GM12878 (cell line): ENCODE measurements at regions not wholly inside any gene's neighbourhood (a gene's known extent, or its start where the extent isn't known, plus 50 kb on each side); places are given as distances from the start of the nearest gene placed in this dataset.

Experiments used
- ASH2L ChIP-seq: fragments of 300-600, 200-600 bp; sonication (generic); IDR thresholded peaks from 2 replicates; pipeline ENCODE4 v1.6.1; 2017; ENCODE audit warnings: low read depth, mild to moderate bottlenecking, borderline replicate concordance
- BRCA1 ChIP-seq: IDR thresholded peaks from 2 replicates; pipeline ENCODE4 v1.6.1; 2011; ENCODE audit warnings: low read depth, low read length, improper control_type of control experiment
- ESRRA ChIP-seq: IDR thresholded peaks from 2 replicates; pipeline ENCODE4 v1.6.1; 2012; ENCODE audit warnings: mild to moderate bottlenecking, low read length, improper control_type of control experiment
- ETV6 ChIP-seq, 2 experiments: fragments of 450-650 bp in 1 of 2; IDR thresholded peaks in 1 of 2; conservative IDR thresholded peaks in 1 of 2; 2 replicates each; pipeline ENCODE4 v1.6.1; 2014; ENCODE audit warnings: antibody characterized with exemption in 1 of 2, borderline replicate concordance in 1 of 2, low read depth in 1 of 2, mild to moderate bottlenecking in 1 of 2, moderate library complexity in 1 of 2
- FOXM1 ChIP-seq: IDR thresholded peaks from 2 replicates; pipeline ENCODE4 v1.6.1; 2012; ENCODE audit warnings: low read depth, mild to moderate bottlenecking, inconsistent platforms, low read length, moderate library complexity
- IRF3 ChIP-seq: fragments of 450-650 bp; IDR thresholded peaks from 2 replicates; pipeline ENCODE4 v1.6.1; 2014; ENCODE audit warnings: mild to moderate bottlenecking
- KDM1A ChIP-seq: fragments of 200-600 bp; sonication (generic); IDR thresholded peaks from 2 replicates; pipeline ENCODE4 v1.6.1; 2016; ENCODE audit warnings: borderline replicate concordance
- LARP7 ChIP-seq: fragments of 450-650 bp; IDR thresholded peaks from 2 replicates; pipeline ENCODE4 v1.6.1; 2017; ENCODE audit warnings: mild to moderate bottlenecking
- MEF2A ChIP-seq: IDR thresholded peaks from 2 replicates; pipeline ENCODE4 v1.6.1; 2011; ENCODE audit warnings: low read depth, mild to moderate bottlenecking, low read length, moderate library complexity; ENCODE audit not compliant: insufficient read depth
- MEF2B ChIP-seq: fragments of 450-650 bp; IDR thresholded peaks from 2 replicates; pipeline ENCODE4 v1.6.1; 2018; ENCODE audit warnings: mild to moderate bottlenecking, moderate library complexity; ENCODE audit not compliant: partially characterized antibody, poor library complexity, severe bottlenecking
- MYB ChIP-seq: fragments of 150-350 bp; IDR thresholded peaks from 2 replicates; pipeline ENCODE4 v1.6.1; 2014; ENCODE audit warnings: mild to moderate bottlenecking, low read depth, low read length, borderline replicate concordance
- MYC ChIP-seq: IDR thresholded peaks from 2 replicates; pipeline ENCODE4 v1.6.1; 2011; ENCODE audit warnings: mild to moderate bottlenecking, low read length, moderate library complexity, inconsistent platforms; ENCODE audit not compliant: insufficient read depth, insufficient replicate concordance, insufficient read length, severe bottlenecking
- NBN ChIP-seq: fragments of 450-650 bp; IDR thresholded peaks from 2 replicates; pipeline ENCODE4 v1.6.1; 2016
- NR2C1 ChIP-seq: fragments of 450-650 bp; IDR thresholded peaks from 2 replicates; pipeline ENCODE4 v1.6.1; 2017; ENCODE audit warnings: antibody characterized with exemption, mild to moderate bottlenecking, moderate library complexity
- NR2C2 ChIP-seq: IDR thresholded peaks from 2 replicates; pipeline ENCODE4 v1.6.1; 2011; ENCODE audit warnings: borderline replicate concordance, low read depth; ENCODE audit not compliant: control insufficient read depth, insufficient read length
- PAX5 ChIP-seq: IDR thresholded peaks from 2 replicates; pipeline ENCODE4 v1.6.1; 2011; ENCODE audit warnings: low read depth, low read length, borderline replicate concordance
- PKNOX1 ChIP-seq: fragments of 450-650 bp; IDR thresholded peaks from 2 replicates; pipeline ENCODE4 v1.6.1; 2016; ENCODE audit warnings: mild to moderate bottlenecking
- PRDM15 ChIP-seq: fragments of 450-650 bp; formaldehyde crosslinking; IDR thresholded peaks from 2 replicates; pipeline ENCODE4 v1.4.0; 2020; ENCODE audit warnings: mild to moderate bottlenecking, moderate library complexity
- RBBP5 ChIP-seq: fragments of 200-600 bp; sonication (generic); conservative IDR thresholded peaks from 2 replicates; pipeline ENCODE4 v1.6.1; 2016
- RCOR1 ChIP-seq: conservative IDR thresholded peaks from 2 replicates; pipeline ENCODE4 v1.6.1; 2012; ENCODE audit warnings: low read depth, low read length, improper control_type of control experiment
- SIN3A ChIP-seq: IDR thresholded peaks from 2 replicates; pipeline ENCODE4 v1.6.1; 2012; ENCODE audit warnings: low read depth, low read length, improper control_type of control experiment
- SIX5 ChIP-seq: IDR thresholded peaks from 2 replicates; pipeline ENCODE4 v1.6.1; 2011; ENCODE audit warnings: mild to moderate bottlenecking, low read depth, low read length, moderate library complexity; ENCODE audit not compliant: severe bottlenecking
- SREBF1 ChIP-seq: IDR thresholded peaks from 2 replicates; pipeline ENCODE4 v1.6.1; 2012; ENCODE audit warnings: mild to moderate bottlenecking, low read length
- ZNF207 ChIP-seq: fragments of 450-650 bp; IDR thresholded peaks from 2 replicates; pipeline ENCODE4 v1.6.1; 2014; ENCODE audit warnings: antibody characterized with exemption, mild to moderate bottlenecking, borderline replicate concordance
- ZNF24 ChIP-seq: fragments of 450-650 bp; IDR thresholded peaks from 2 replicates; pipeline ENCODE4 v1.6.1; 2017; ENCODE audit warnings: antibody characterized with exemption, mild to moderate bottlenecking
- ZNF274 ChIP-seq: IDR thresholded peaks from one replicate; pipeline ENCODE4 v1.8.0; 2011; ENCODE audit not compliant: insufficient read length, insufficient read depth
- ZNF622 ChIP-seq: fragments of 450-650 bp; IDR thresholded peaks from 2 replicates; pipeline ENCODE4 v1.6.1; 2017; ENCODE audit warnings: mild to moderate bottlenecking, inconsistent platforms

DNA sequence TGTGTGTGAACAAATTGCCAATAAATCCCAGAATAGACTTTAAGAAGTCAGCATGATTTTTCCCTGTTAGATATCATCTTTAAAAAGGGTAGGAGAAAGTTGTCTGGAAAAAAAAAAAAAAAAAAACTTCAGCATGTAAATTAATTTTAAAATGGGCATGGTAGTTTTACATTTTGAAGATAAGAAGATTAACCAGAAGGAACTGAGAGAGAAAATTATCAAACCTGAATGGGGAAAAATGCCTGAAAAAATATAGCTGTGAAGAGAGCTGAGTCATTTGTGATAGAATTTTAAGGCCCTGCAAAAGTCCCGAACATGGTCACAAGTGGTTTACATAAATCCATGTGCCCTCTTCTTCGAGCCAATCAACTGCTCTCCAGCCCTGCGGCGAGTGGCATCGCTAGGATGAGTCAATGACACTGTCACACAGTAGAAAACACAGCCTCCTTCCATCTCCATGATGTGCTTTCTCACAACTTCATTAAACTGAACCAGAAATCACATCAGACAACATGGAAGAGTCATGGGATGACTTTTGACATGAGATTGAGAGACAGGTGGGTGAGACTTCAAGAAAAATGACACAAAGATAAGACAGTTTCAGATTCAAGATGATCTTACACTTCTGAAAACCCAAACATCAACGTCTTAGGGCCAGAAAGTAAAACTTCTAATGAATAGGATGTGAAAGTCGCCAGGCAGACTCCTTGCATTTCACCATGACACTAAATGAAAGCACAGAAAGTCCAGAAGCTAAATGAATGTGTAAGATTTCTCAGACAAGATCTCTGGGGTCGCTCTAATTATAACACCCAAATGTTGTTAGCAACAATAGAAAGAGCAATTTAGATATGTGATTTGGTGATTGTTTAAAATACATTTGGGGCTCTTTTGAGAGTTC lies 273.0 kb upstream of the ID2 start (continued):
- TF ChIP-seq RCOR1 (0 out of 2 replicates have a peak, but pooled peaks have one; percentile 26), FOXM1 (peak; percentile 98), SIN3A (no peak), PKNOX1 (peak; percentile 97), ZNF207 (no peak), ASH2L (no peak), PRDM15 (no peak), ZNF622 (no peak), SIX5 (no peak), NR2C2 (no peak), MEF2B (peak; percentile 91), NBN (peak; percentile 89), MYC (no peak), NR2C1 (no peak), MEF2A (peak; percentile 80), RBBP5 (no peak), PAX5 (peak; percentile 86), ESRRA (no peak), MYB (peak; percentile 52; the same call in 1 of the 2 replicates), IRF3 (no peak), KDM1A (no peak), ZNF24 (no peak), BRCA1 (no peak), ZNF274 (no peak), SREBF1 (no peak), LARP7 (no peak), ETV6 (conservative IDR thresholded peaks at IDR 0.05 in 1 of 2, IDR thresholded peaks at IDR 0.05 in 1 of 2; ENCODE audit: borderline replicate concordance in 1 of 2, low read depth in 1 of 2) (peak in 1 of 2 experiments; percentile 91; a peak in 2 of 4 replicates)
